ENCODE measurements at regions not wholly inside any gene's neighbourhood (a gene's known extent, or its start where the extent isn't known, plus 50 kb on each side); places are given as distances from the start of the nearest gene placed in this dataset.

GRCh38 chr10:111493024-111493625 is 416.3 kb downstream of the ADRA2A start:
- Histone ChIP-seq H3K27me3 (no peaks in the 10 kb centered on the region), H3K4me1 (no peaks in the 10 kb centered on the region), H3K36me3 (no peaks in the 10 kb centered on the region), H3K4me3 (no peak overlapping the region), H3K27ac (no peak overlapping the region), H3K9me3 (peaks cover 0 to 50% (median 10%) of the 10 kb centered on the region in 4 donors)
- WGBS, 2 donors, result 66 to 69% methylated on average over 2 of the region's 2 CpGs
- TF ChIP-seq POLR2A (IDR thresholded peaks at IDR 0.05), result no peak
- no peak for TF ChIP-seq EP300 (IDR thresholded peaks at IDR 0.05)
- TF ChIP-seq CTCF (IDR thresholded peaks at IDR 0.05), result no peak
- DNase-seq (ENCODE audit: low spot score in 2 of 2), result no peak

GRCh38 chr10:111498560-111498959 is 421.7 kb downstream of the ADRA2A start:
- no peak for TF ChIP-seq EP300 (IDR thresholded peaks at IDR 0.05)
- TF ChIP-seq CTCF (IDR thresholded peaks at IDR 0.05), result no peak
- TF ChIP-seq POLR2A (IDR thresholded peaks at IDR 0.05), result no peak
- Histone ChIP-seq H3K4me3 (no peak overlapping the region), H3K27ac (no peak overlapping the region)

GRCh38 chr10:111504376-111504775 is 427.5 kb downstream of the ADRA2A start:
- peaks cover 0 to 15% (median 0%) of the 10 kb centered on the region in 4 donors for H3K9me3 ChIP-seq
- H3K36me3 ChIP-seq, result no peaks in the 10 kb centered on the region
- no peak overlapping the region for H3K27ac ChIP-seq
- TF ChIP-seq POLR2A (IDR thresholded peaks at IDR 0.05) (no peak), EP300 (IDR thresholded peaks at IDR 0.05) (no peak), CTCF (IDR thresholded peaks at IDR 0.05) (no peak)
- no peak for DNase-seq (ENCODE audit: low spot score in 2 of 2)
- no peak overlapping the region for H3K4me3 ChIP-seq
- no peaks in the 10 kb centered on the region for H3K27me3 ChIP-seq
- no peaks in the 10 kb centered on the region for H3K4me1 ChIP-seq

More at GRCh38 chr10:111498560-111498959, 421.7 kb downstream of the ADRA2A start:
- Histone ChIP-seq H3K36me3 (no peaks in the 10 kb centered on the region), H3K9me3 (peaks cover 0 to 9% (median 0%) of the 10 kb centered on the region in 4 donors), H3K4me1 (no peaks in the 10 kb centered on the region), H3K27me3 (no peaks in the 10 kb centered on the region)
- no peak for DNase-seq (ENCODE audit: low spot score in 2 of 2)
- WGBS, 2 donors, result 50 to 60% methylated on average over 1 of the region's 1 CpG

- H3K27ac ChIP-seq, result no peak overlapping the region
- H3K36me3 ChIP-seq, result no peaks in the 10 kb centered on the region
- H3K9me3 ChIP-seq, result peaks cover 0 to 15% (median 0%) of the 10 kb centered on the region in 4 donors
- no peaks in the 10 kb centered on the region for H3K27me3 ChIP-seq
- no peak for DNase-seq (ENCODE audit: low spot score in 2 of 2)
- TF ChIP-seq CTCF (IDR thresholded peaks at IDR 0.05) (no peak), EP300 (IDR thresholded peaks at IDR 0.05) (no peak)
- H3K4me1 ChIP-seq, result no peaks in the 10 kb centered on the region
- 24 to 36% methylated on average over 3 of the region's 3 CpGs for WGBS, 2 donors
- H3K4me3 ChIP-seq, result no peak overlapping the region
Measured at GRCh38 chr10:111506266-111507034, 429.6 kb downstream of the ADRA2A start.

- no peaks in the 10 kb centered on the region for H3K9me3 ChIP-seq
- H3K27me3 ChIP-seq, result no peaks in the 10 kb centered on the region
- H3K27ac ChIP-seq, result no peak overlapping the region
- no peak for DNase-seq (ENCODE audit: low spot score in 2 of 2)
- no peak for TF ChIP-seq POLR2A (IDR thresholded peaks at IDR 0.05)
- no peak for TF ChIP-seq EP300 (IDR thresholded peaks at IDR 0.05)
- no peak for TF ChIP-seq CTCF (IDR thresholded peaks at IDR 0.05)
- H3K4me3 ChIP-seq, result no peak overlapping the region
- WGBS, 2 donors, result 86 to 94% methylated on average over 1 of the region's 1 CpG
- H3K4me1 ChIP-seq, result no peaks in the 10 kb centered on the region
- H3K36me3 ChIP-seq, result no peaks in the 10 kb centered on the region
Measured at GRCh38 chr10:111511751-111512150, 434.9 kb downstream of the ADRA2A start.
